Activated CD4-positive, alpha-beta T cell treated with anti-CD3 and anti-CD28 coated beads, Interleukin-2, amount 50 U/mL, for 16 hours (primary cell): ENCODE measurements at regions not wholly inside any gene's neighbourhood (a gene's known extent, or its start where the extent isn't known, plus 50 kb on each side); places are given as distances from the start of the nearest gene placed in this dataset.
"Not testable (repeated sequence)": the region's sequence is repeated elsewhere in the genome, so short reads cannot be mapped to it uniquely, and the experiment has no call there.

ENCODE experiments used
- DNase-seq: peaks from one replicate; pipeline ENCODE4 v3.0.0-alpha.2; 2020

GRCh38 chr5:79924936-79925893 lies 65.8 kb downstream of the MTX3 start:
- peak; percentile 27 for DNase-seq

GRCh38 chr5:79923431-79923830 lies 67.6 kb downstream of the MTX3 start:
- no peak for DNase-seq

GRCh38 chr5:79922626-79923025 lies 68.4 kb downstream of the MTX3 start:
- no peak for DNase-seq

- DNase-seq: not testable (repeated sequence)
Measured at GRCh38 chr5:79907452-79907851, 83.6 kb downstream of the MTX3 start.

- DNase-seq: not testable (repeated sequence)
Measured at GRCh38 chr5:79902571-79902970, 88.5 kb downstream of the MTX3 start.

GRCh38 chr5:79901631-79902030 lies 89.4 kb downstream of the MTX3 start:
- no peak for DNase-seq

- DNase-seq: no peak
Measured at GRCh38 chr5:79898611-79899010, 92.5 kb downstream of the MTX3 start.

- DNase-seq: no peak
Measured at GRCh38 chr5:79893976-79894375, 97.1 kb downstream of the MTX3 start.

- no peak for DNase-seq
Measured at GRCh38 chr5:79893485-79893884, 97.6 kb downstream of the MTX3 start.

- no peak for DNase-seq
Measured at GRCh38 chr5:79890930-79891249, 100.2 kb downstream of the MTX3 start.

- DNase-seq: no peak
Measured at GRCh38 chr5:79890119-79890929, 100.7 kb downstream of the MTX3 start.

- no peak for DNase-seq
Measured at GRCh38 chr5:79888643-79889042, 102.4 kb downstream of the MTX3 start.

GRCh38 chr5:79886925-79887655 lies 104.0 kb downstream of the MTX3 start:
- no peak for DNase-seq

GRCh38 chr5:79886456-79886855 lies 104.6 kb downstream of the MTX3 start:
- no peak for DNase-seq

GRCh38 chr5:79879880-79880279 lies 111.2 kb downstream of the MTX3 start:
- DNase-seq: not testable (repeated sequence)

GRCh38 chr5:79878721-79879336 lies 112.2 kb downstream of the MTX3 start:
- peak; percentile 49 for DNase-seq

- DNase-seq: no peak
Measured at GRCh38 chr5:79878136-79878679, 112.9 kb downstream of the MTX3 start.

- DNase-seq: no peak
Measured at GRCh38 chr5:79876456-79876855, 114.6 kb downstream of the MTX3 start.

GRCh38 chr5:79875230-79875629 lies 115.8 kb downstream of the MTX3 start:
- DNase-seq: no peak

- DNase-seq: no peak
Measured at GRCh38 chr5:79873187-79873586, 117.9 kb downstream of the MTX3 start.

- DNase-seq: no peak
Measured at GRCh38 chr5:79872291-79872690, 118.8 kb downstream of the MTX3 start.

GRCh38 chr5:79871364-79872120 lies 119.5 kb downstream of the MTX3 start:
- DNase-seq: no peak
